SJSA1 (cell line): ENCODE measurements at regions not wholly inside any gene's neighbourhood (a gene's known extent, or its start where the extent isn't known, plus 50 kb on each side); places are given as distances from the start of the nearest gene placed in this dataset.
A peak's percentile ranks its signal among the peaks of the same experiment; 100 is the strongest.
"Not testable (repeated sequence)": the region's sequence is repeated elsewhere in the genome, so short reads cannot be mapped to it uniquely, and the experiment has no call there.

Experiments
- DNase-seq, 2 experiments: peaks; one replicate each; pipeline ENCODE4 v3.0.0-alpha.2; 2015 to 2020; ENCODE audit warnings: low spot score in 2 of 2, low read depth in 1 of 2
- H3K27ac ChIP-seq: fragments of 250-450 bp; sonication (Bioruptor Pico); 2 replicates; pipeline ENCODE4 v1.5.1; 2020; ENCODE audit warnings: mild to moderate bottlenecking, moderate library complexity
- H3K27me3 ChIP-seq: fragments of 250-450 bp; sonication (Bioruptor Pico); replicated peaks from 2 replicates; pipeline ENCODE4 v1.5.1; 2020; ENCODE audit warnings: mild to moderate bottlenecking, moderate library complexity
- H3K36me3 ChIP-seq: fragments of 250-450 bp; sonication (Bioruptor Pico); 2 replicates; pipeline ENCODE4 v1.5.1; 2020; ENCODE audit warnings: mild to moderate bottlenecking
- H3K4me1 ChIP-seq: fragments of 250-450 bp; sonication (Bioruptor Pico); replicated peaks from 2 replicates; pipeline ENCODE4 v1.6.1; 2021; ENCODE audit warnings: mild to moderate bottlenecking
- H3K4me3 ChIP-seq: fragments of 250-450 bp; sonication (Bioruptor Pico); 2 replicates; pipeline ENCODE4 v1.5.1; 2020; ENCODE audit warnings: mild to moderate bottlenecking
- H3K9me3 ChIP-seq: fragments of 250-450 bp; sonication (Bioruptor Pico); replicated peaks from 2 replicates; pipeline ENCODE4 v1.5.1; 2020; ENCODE audit warnings: mild to moderate bottlenecking

GRCh38 chr14:106518054-106518943 lies 991.9 kb downstream of the TMEM121 start:
- no peaks in the 10 kb centered on the region for H3K9me3 ChIP-seq
- H3K36me3 ChIP-seq = no peaks in the 10 kb centered on the region
- H3K27me3 ChIP-seq = no peaks in the 10 kb centered on the region
- H3K4me1 ChIP-seq = no peaks in the 10 kb centered on the region
- no peak overlapping the region for H3K27ac ChIP-seq
- H3K4me3 ChIP-seq = no peak overlapping the region
- no peak for DNase-seq

DNA sequence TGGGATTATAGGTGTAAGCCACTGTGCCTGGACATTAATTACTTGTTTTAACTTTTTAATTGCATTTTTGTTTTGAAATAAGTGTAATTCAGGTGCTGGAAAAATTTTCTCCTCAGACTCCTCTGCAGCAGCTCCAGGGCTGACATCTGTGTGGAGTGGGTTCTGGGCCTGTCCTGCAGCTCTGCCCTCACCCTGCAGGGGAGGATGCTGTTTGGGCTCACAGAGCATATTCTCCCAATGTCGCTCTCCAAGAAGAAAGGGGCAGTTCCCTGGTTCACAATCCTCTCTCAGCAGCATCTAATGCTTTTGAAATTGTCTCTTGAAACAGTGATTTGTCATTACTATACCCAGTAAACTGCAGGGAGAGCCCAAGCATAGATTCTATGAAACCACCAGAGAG lies 995.7 kb downstream of the TMEM121 start:
- H3K27ac ChIP-seq, DNase-seq, H3K9me3 ChIP-seq, H3K4me3 ChIP-seq, H3K4me1 ChIP-seq, H3K36me3 ChIP-seq, H3K27me3 ChIP-seq: not testable (repeated sequence)

- no peak overlapping the region for H3K4me3 ChIP-seq
- DNase-seq = no peak
- H3K27ac ChIP-seq = no peak overlapping the region
- H3K4me1 ChIP-seq = no peaks in the 10 kb centered on the region
- no peaks in the 10 kb centered on the region for H3K36me3 ChIP-seq
- no peaks in the 10 kb centered on the region for H3K9me3 ChIP-seq
- H3K27me3 ChIP-seq = no peaks in the 10 kb centered on the region
Measured at GRCh38 chr14:106522990-106523389, 996.6 kb downstream of the TMEM121 start.

GRCh38 chr14:106528717-106529116 lies 1002.3 kb downstream of the TMEM121 start:
- Histone ChIP-seq H3K27me3 (no peaks in the 10 kb centered on the region), H3K9me3 (no peaks in the 10 kb centered on the region), H3K27ac (no peak overlapping the region), H3K36me3 (no peaks in the 10 kb centered on the region), H3K4me3 (no peak overlapping the region), H3K4me1 (no peaks in the 10 kb centered on the region)
- DNase-seq = no peak

DNA sequence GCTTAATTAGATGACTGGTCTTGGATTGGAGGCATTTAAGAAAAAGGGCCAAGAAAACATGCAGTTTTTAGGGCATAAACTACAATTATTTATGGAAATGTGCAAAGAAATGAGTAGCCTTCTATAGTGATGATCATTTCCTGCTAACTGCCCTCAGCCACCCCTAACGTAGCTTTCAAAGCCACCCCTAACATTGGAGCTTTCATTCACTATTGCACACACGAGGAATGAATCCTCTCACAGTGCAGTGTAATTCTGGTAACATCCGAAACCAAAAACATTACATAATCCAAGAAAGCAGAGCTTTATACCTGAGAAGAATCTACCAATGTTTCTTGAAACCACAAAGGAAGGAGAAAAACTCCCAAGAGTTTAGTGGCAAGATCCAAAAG lies 1003.6 kb downstream of the TMEM121 start:
- Histone ChIP-seq H3K27ac (no peak overlapping the region), H3K4me1 (no peaks in the 10 kb centered on the region), H3K4me3 (no peak overlapping the region), H3K36me3 (no peaks in the 10 kb centered on the region), H3K9me3 (no peaks in the 10 kb centered on the region), H3K27me3 (no peaks in the 10 kb centered on the region)
- DNase-seq = no peak

GRCh38 chr14:106530423-106531107 lies 1004.2 kb downstream of the TMEM121 start:
- Histone ChIP-seq H3K4me3 (no peak overlapping the region), H3K4me1 (no peaks in the 10 kb centered on the region), H3K27ac (no peak overlapping the region), H3K9me3 (no peaks in the 10 kb centered on the region), H3K36me3 (no peaks in the 10 kb centered on the region), H3K27me3 (no peaks in the 10 kb centered on the region)
- no peak for DNase-seq

DNA sequence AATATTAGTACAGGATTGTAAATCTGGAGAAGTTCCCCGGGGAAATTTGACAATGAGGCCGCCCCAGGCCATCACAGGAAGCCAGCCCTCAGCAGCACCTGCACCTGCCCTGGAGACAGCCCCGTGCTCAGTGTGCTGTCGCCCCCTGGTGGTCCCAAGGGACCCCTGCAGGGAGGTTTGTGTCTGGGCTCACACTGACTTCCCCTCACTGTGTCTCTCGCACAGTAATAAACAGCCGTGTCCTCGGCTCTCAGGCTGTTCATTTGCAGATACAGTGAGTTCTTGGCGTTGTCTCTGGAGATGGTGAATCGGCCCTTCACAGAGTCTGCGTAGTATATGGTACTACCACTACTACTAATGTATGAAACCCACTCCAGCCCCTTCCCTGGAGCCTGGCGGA lies 1011.2 kb downstream of the TMEM121 start:
- DNase-seq, H3K9me3 ChIP-seq, H3K36me3 ChIP-seq, H3K4me1 ChIP-seq, H3K27ac ChIP-seq, H3K4me3 ChIP-seq, H3K27me3 ChIP-seq: not testable (repeated sequence)

DNA sequence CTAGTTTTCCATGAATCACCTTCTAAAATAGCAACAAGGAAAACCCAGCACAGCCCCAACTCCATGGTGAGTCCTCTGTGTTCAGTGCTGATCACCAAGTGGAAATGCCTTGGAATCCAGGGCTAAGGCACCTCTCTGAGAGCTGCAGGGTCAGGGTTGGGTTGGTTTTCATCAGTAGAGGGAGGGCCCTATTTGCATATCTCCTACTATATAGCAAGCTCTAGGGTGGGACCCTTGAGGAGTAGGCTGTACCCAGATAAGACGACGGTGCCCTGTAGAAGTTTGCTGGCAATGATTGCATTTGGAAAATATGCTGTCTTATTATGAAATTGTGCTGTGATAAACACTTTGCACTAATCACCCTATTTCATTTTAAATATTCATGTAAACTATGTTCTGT lies 1011.8 kb downstream of the TMEM121 start:
- Histone ChIP-seq H3K4me1 (no peaks in the 10 kb centered on the region), H3K27me3 (no peaks in the 10 kb centered on the region), H3K27ac (no peak overlapping the region), H3K36me3 (no peaks in the 10 kb centered on the region), H3K9me3 (no peaks in the 10 kb centered on the region), H3K4me3 (no peak overlapping the region)
- DNase-seq = no peak

DNA sequence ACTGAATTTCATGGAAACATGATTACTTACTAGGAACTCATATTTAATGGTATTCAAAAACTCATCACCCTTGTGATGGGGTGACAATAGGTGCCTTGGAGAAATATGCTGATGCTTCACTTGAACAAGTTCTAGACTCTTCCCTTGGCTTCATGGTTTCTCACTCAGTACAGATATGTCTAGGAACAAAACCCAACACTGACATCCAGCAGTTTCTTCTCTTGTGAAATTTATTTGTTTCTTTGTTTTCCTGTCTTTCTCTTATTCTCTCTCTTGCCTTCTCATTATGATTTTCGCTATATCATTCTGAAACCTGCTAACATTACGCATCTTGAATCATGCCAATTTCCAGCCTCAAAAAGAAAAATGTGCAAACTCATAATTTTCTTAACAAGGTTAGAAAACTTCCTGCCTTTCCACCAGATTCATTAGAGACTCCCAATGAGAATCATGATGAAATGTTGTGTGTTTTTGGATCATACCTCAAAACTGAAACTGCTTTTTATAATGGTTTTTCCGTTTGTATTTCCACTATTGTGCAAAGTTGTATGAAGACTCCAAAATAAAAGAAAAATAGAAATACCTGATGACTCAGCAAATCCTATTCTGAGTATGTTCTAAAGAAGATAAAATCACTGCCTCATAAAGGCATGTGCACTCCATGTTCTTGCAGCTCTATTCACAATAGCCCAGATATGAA lies 1021.5 kb downstream of the TMEM121 start:
- DNase-seq = no peak
- no peak overlapping the region for H3K4me3 ChIP-seq

DNA sequence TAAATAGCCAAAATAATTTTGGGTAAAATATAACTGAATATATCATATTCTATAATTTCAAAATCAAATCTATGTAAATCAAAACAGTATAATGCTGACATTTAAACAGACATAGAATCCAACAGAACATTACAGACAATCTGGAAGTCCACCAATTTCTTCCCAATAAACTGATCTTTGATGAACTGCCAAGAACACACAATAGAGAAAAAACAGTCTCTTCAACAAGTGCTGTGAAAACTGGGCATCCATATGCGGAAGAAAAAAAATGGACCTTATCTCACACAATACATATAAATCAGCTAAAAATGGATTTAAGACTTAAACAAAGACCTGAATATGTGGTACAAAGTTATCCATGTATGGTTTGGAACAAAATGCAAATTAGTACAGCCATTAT lies 1022.7 kb downstream of the TMEM121 start:
- H3K4me1 ChIP-seq = no peaks in the 10 kb centered on the region
- no peaks in the 10 kb centered on the region for H3K36me3 ChIP-seq
- no peak overlapping the region for H3K4me3 ChIP-seq
- no peak for DNase-seq
- H3K27me3 ChIP-seq = no peaks in the 10 kb centered on the region
- H3K27ac ChIP-seq = no peak overlapping the region
- H3K9me3 ChIP-seq = no peaks in the 10 kb centered on the region

More for the DNA sequence above, 1021.5 kb downstream of the TMEM121 start:
- H3K27ac ChIP-seq = no peak overlapping the region
- no peaks in the 10 kb centered on the region for H3K4me1 ChIP-seq
- no peaks in the 10 kb centered on the region for H3K9me3 ChIP-seq
- H3K36me3 ChIP-seq = no peaks in the 10 kb centered on the region
- H3K27me3 ChIP-seq = no peaks in the 10 kb centered on the region

GRCh38 chr14:106551265-106551664 lies 1024.9 kb downstream of the TMEM121 start:
- no peaks in the 10 kb centered on the region for H3K27me3 ChIP-seq
- no peaks in the 10 kb centered on the region for H3K4me1 ChIP-seq
- H3K9me3 ChIP-seq = no peaks in the 10 kb centered on the region

GRCh38 chr14:106556211-106556610 lies 1029.8 kb downstream of the TMEM121 start:
- H3K36me3 ChIP-seq, H3K4me1 ChIP-seq, H3K27me3 ChIP-seq, H3K4me3 ChIP-seq, H3K9me3 ChIP-seq, H3K27ac ChIP-seq, DNase-seq: not testable (repeated sequence)

More at GRCh38 chr14:106551265-106551664, 1024.9 kb downstream of the TMEM121 start:
- no peaks in the 10 kb centered on the region for H3K36me3 ChIP-seq
- no peak overlapping the region for H3K4me3 ChIP-seq
- H3K27ac ChIP-seq = no peak overlapping the region
- DNase-seq = no peak

DNA sequence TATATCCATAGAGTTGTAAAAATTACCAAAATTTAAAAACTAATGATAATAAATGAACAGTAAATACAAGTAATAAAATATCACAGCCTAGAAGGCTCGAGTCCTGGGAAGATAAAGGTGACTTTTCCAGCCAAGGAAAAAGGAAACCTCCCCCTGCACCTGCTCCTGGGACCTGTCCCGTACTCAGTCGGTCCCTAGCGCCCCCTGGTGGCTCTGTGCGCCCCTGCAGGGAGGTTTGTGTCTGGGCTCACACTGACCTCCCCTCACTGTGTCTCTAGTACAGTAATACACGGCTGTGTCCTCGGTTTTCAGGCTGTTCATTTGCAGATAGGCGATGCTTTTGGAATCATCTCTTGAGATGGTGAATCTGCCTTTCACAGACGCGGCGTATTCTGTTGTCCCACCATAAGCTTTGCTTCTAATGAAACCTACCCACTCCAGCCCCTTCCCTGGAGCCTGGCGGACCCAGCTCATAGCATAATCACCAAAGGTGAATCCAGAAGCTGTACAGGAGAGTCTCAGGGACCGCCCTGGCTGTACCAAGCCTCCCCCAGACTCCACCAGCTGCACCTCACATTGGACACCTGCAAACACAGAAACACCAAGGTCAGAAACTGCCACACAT lies 1030.4 kb downstream of the TMEM121 start:
- Histone ChIP-seq H3K27ac (no peak overlapping the region), H3K4me3 (no peak overlapping the region), H3K4me1 (no peaks in the 10 kb centered on the region), H3K9me3 (no peaks in the 10 kb centered on the region), H3K27me3 (no peaks in the 10 kb centered on the region), H3K36me3 (no peaks in the 10 kb centered on the region)
- peak in 1 of 2 experiments; percentile 55 for DNase-seq
